Type B pancreatic cell (in vitro differentiated cells): ENCODE measurements at regions not wholly inside any gene's neighbourhood (a gene's known extent, or its start where the extent isn't known, plus 50 kb on each side); places are given as distances from the start of the nearest gene placed in this dataset.

Experiments
- DNase-seq: peaks from one replicate; pipeline ENCODE4 v3.0.0; 2021; ENCODE audit warnings: mixed read lengths; ENCODE audit not compliant: unreplicated experiment; ENCODE audit errors: extremely low spot score
- H3K27ac Mint-ChIP-seq: 2 replicates; pipeline ENCODE4 v1.8.0; 2021; ENCODE audit warnings: mild to moderate bottlenecking, mixed read lengths
- H3K27me3 Mint-ChIP-seq: 2 replicates; pipeline ENCODE4 v1.8.0; 2021; ENCODE audit warnings: mixed read lengths
- H3K36me3 Mint-ChIP-seq: 2 replicates; pipeline ENCODE4 v1.8.0; 2021; ENCODE audit warnings: mixed read lengths
- H3K4me1 Mint-ChIP-seq: one replicate; pipeline ENCODE4 v1.8.0; 2021; ENCODE audit warnings: mixed read lengths; ENCODE audit not compliant: unreplicated experiment
- H3K4me3 Mint-ChIP-seq: 2 replicates; pipeline ENCODE4 v1.8.0; 2021; ENCODE audit warnings: mild to moderate bottlenecking, mixed read lengths
- H3K9me3 Mint-ChIP-seq: 2 replicates; pipeline ENCODE4 v1.8.0; 2021; ENCODE audit warnings: mixed read lengths
- CTCF ChIP-seq: fragments of 200-600 bp; sonication (generic); conservative IDR thresholded peaks from 2 replicates; pipeline ENCODE4 v1.5.0; 2021; ENCODE audit warnings: antibody characterized with exemption, mild to moderate bottlenecking

DNA sequence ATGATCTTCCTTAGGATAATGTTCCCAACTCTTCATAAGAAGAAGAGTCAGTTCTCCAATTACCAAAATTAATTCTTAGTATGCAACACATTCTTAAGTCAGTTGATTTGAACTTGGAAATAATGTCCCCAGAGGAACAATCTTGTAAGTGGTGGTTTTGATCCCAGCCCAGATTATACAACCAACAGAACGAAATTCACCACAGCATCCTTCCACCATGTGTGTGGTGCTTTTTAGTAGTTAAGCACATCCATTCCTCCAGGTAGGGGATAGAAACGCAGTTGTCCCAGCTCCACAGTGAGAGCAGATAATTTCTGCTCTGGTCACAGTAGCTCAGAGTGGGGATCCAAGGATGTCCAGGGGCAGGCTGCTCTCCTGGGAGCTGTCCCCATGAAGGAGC is 161.7 kb upstream of the SLC39A10 start:
- Mint-ChIP-seq H3K27me3 (peaks cover 4% of the 10 kb centered on the region), H3K9me3 (peaks cover 4% of the 10 kb centered on the region), H3K4me3 (no peak overlapping the region), H3K36me3 (no peaks in the 10 kb centered on the region), H3K27ac (no peak overlapping the region), H3K4me1 (peaks cover 11% of the 10 kb centered on the region)
- DNase-seq, result no peak
- no peak for TF ChIP-seq CTCF

- Mint-ChIP-seq H3K27ac (no peak overlapping the region), H3K4me3 (no peak overlapping the region)
- TF ChIP-seq CTCF, result no peak
Measured at GRCh38 chr2:195494451-195494850, 162.6 kb upstream of the SLC39A10 start.

DNA sequence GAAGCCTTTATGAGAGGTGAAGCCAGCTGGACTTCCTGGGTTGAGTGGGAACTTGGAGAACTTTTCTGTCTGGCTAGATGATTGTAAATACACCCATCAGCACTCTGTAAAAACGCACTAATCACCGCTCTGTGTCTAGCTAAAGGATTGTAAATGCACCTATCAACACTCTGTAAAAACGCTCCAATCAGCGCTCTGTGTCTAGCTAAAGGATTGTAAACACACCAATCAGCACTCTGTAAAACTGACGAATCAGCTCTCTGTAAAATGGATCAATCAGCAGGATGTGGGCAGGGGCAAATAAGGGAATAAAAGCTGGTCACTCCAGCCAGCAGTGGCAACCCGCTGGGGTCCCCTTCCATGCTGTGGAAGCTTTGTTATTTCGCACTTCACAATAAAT is 163.6 kb upstream of the SLC39A10 start:
- no peak for TF ChIP-seq CTCF
- Mint-ChIP-seq H3K4me3 (no peak overlapping the region), H3K36me3 (no peaks in the 10 kb centered on the region)

More at GRCh38 chr2:195494451-195494850, 162.6 kb upstream of the SLC39A10 start:
- peaks cover 11% of the 10 kb centered on the region for H3K4me1 Mint-ChIP-seq
- no peak for DNase-seq
- no peaks in the 10 kb centered on the region for H3K36me3 Mint-ChIP-seq
- peaks cover 4% of the 10 kb centered on the region for H3K27me3 Mint-ChIP-seq
- H3K9me3 Mint-ChIP-seq, result peaks cover 4% of the 10 kb centered on the region

DNA sequence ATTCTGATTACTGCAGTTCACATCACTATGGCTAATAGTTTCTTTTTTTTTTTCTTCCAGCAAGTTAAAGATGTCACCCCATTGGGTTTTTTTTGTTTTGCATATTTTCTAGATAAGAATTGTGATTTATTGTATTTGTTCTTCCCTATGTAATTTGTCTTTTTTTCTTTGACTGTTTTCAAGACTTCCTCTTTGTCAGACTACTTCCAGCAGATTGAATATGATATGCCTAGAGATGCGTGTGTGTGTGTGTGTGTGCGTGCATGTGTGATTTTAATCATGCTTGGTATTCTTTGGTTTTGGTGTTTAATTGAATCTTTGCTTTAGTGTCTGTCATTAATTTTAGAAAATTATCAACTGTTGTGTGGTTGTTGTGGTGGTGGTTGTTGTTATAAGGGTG is 166.7 kb upstream of the SLC39A10 start:
- Mint-ChIP-seq H3K4me3 (no peak overlapping the region), H3K27ac (no peak overlapping the region), H3K9me3 (peaks cover 4% of the 10 kb centered on the region), H3K27me3 (no peaks in the 10 kb centered on the region), H3K36me3 (no peaks in the 10 kb centered on the region), H3K4me1 (peaks cover 6% of the 10 kb centered on the region)
- TF ChIP-seq CTCF, result no peak
- DNase-seq, result no peak

More for the DNA sequence above, 163.6 kb upstream of the SLC39A10 start:
- no peak for DNase-seq
- peaks cover 4% of the 10 kb centered on the region for H3K27me3 Mint-ChIP-seq
- H3K27ac Mint-ChIP-seq, result no peak overlapping the region
- peaks cover 4% of the 10 kb centered on the region for H3K9me3 Mint-ChIP-seq
- H3K4me1 Mint-ChIP-seq, result peaks cover 11% of the 10 kb centered on the region

GRCh38 chr2:195489101-195489500 is 167.9 kb upstream of the SLC39A10 start:
- TF ChIP-seq CTCF, result no peak
- no peak overlapping the region for H3K27ac Mint-ChIP-seq
- H3K4me1 Mint-ChIP-seq, result peaks cover 6% of the 10 kb centered on the region
- H3K36me3 Mint-ChIP-seq, result no peaks in the 10 kb centered on the region
- no peak for DNase-seq
- no peak overlapping the region for H3K4me3 Mint-ChIP-seq
- H3K27me3 Mint-ChIP-seq, result no peaks in the 10 kb centered on the region
- peaks cover 4% of the 10 kb centered on the region for H3K9me3 Mint-ChIP-seq

GRCh38 chr2:195488567-195488966 is 168.5 kb upstream of the SLC39A10 start:
- Mint-ChIP-seq H3K27me3 (no peaks in the 10 kb centered on the region), H3K4me3 (no peak overlapping the region), H3K27ac (no peak overlapping the region), H3K36me3 (no peaks in the 10 kb centered on the region), H3K9me3 (peaks cover 2% of the 10 kb centered on the region), H3K4me1 (peaks cover 6% of the 10 kb centered on the region)
- no peak for DNase-seq
- no peak for TF ChIP-seq CTCF
